Esophagus squamous epithelium (tissue), 5 donors: ENCODE measurements at regions not wholly inside any gene's neighbourhood (a gene's known extent, or its start where the extent isn't known, plus 50 kb on each side); places are given as distances from the start of the nearest gene placed in this dataset.

ENCODE experiments used
- DNase-seq: peaks from one replicate; lab custom pipeline; 2025; lab: John Stamatoyannopoulos, UW
- H3K27ac ChIP-seq, 4 donors: fragments of 200-600 bp; sonication (generic); one replicate each; pipeline ENCODE4 v1.5.1; 2016 to 2019; ENCODE audit warnings: mild to moderate bottlenecking in 1 of 4
- H3K27me3 ChIP-seq, 4 donors: fragments of 200-600 bp; sonication (generic); 1 replicate in 3 of 4; 2 replicates in 1 of 4; pipeline versions ENCODE4 v1.5.1 to v1.6.0; 2017 to 2021; ENCODE audit warnings: antibody characterized with exemption in 1 of 4
- H3K36me3 ChIP-seq, 3 donors: fragments of 200-600 bp; sonication (generic); one replicate each; pipeline ENCODE4 v1.5.1; 2016 to 2019
- H3K4me1 ChIP-seq, 3 donors: fragments of 200-600 bp; sonication (generic); one replicate each; pipeline ENCODE4 v1.5.1; 2017 to 2019
- H3K4me3 ChIP-seq, 4 donors: fragments of 200-600 bp; sonication (generic); 1 replicate in 3 of 4; 2 replicates in 1 of 4; pipeline ENCODE4 v1.5.1; 2016 to 2019; ENCODE audit warnings: mild to moderate bottlenecking in 2 of 4, moderate library complexity in 1 of 4
- H3K9me3 ChIP-seq, 3 donors: fragments of 200-600 bp; sonication (generic); one replicate each; pipeline ENCODE4 v1.5.1; 2016 to 2019
- CTCF ChIP-seq, 6 experiments: fragments of 450-650 bp in 4 of 6; fragments of 200-600 bp in 2 of 6; sonication (generic) in 2 of 6; IDR thresholded peaks; one replicate each; pipeline ENCODE4 v1.5.1; 2016 to 2019; ENCODE audit warnings: antibody characterized with exemption in 6 of 6, mild to moderate bottlenecking in 4 of 6, moderate library complexity in 4 of 6
- POLR2A ChIP-seq, 4 donors: fragments of 450-650 bp; IDR thresholded peaks; one replicate each; pipeline ENCODE4 v1.6.1; 2017; ENCODE audit warnings: antibody characterized with exemption in 4 of 4, mild to moderate bottlenecking in 4 of 4, moderate library complexity in 3 of 4
- WGBS, 2 donors: methylation state at CpG; one replicate each; pipeline ENCODE4 v1.1.5; 2018; 5-methylcytosine and 5-hydroxymethylcytosine counted together
- intact Hi-C: fragments of 100-400 bp; cut with DNase I; formaldehyde crosslinking; loops from one replicate; pipeline ENCODE4 v1.15.0; 2022
- donor health status: DM: yes; HTN: yes; CAD: no.

GRCh38 chr14:82067221-82067875, 533.7 kb upstream of the SEL1L start:
- 61 to 65% methylated on average over 11 of the region's 11 CpGs for WGBS, 2 donors
- DNase-seq = no peak

GRCh38 chr14:82070040-82070439, 536.4 kb upstream of the SEL1L start:
- Histone ChIP-seq H3K4me3 (no peak overlapping the region), H3K4me1 (no peaks in the 10 kb centered on the region), H3K9me3 (no peaks in the 10 kb centered on the region), H3K36me3 (no peaks in the 10 kb centered on the region), H3K27me3 (no peaks in the 10 kb centered on the region), H3K27ac (no peak overlapping the region)
- no peak for DNase-seq
- intact Hi-C loops = no loop called here
- WGBS, 2 donors = 44 to 58% methylated on average over 3 of the region's 3 CpGs
- TF ChIP-seq CTCF (IDR thresholded peaks at IDR 0.05) (no peak), POLR2A (IDR thresholded peaks at IDR 0.05) (no peak)

More at GRCh38 chr14:82067221-82067875, 533.7 kb upstream of the SEL1L start:
- Histone ChIP-seq H3K36me3 (no peaks in the 10 kb centered on the region), H3K4me1 (no peaks in the 10 kb centered on the region), H3K27ac (no peak overlapping the region), H3K9me3 (no peaks in the 10 kb centered on the region), H3K27me3 (no peaks in the 10 kb centered on the region), H3K4me3 (no peak overlapping the region)
- TF ChIP-seq POLR2A (IDR thresholded peaks at IDR 0.05) (no peak), CTCF (IDR thresholded peaks at IDR 0.05) (no peak)
- intact Hi-C loops = no loop called here

GRCh38 chr14:82070753-82071152, 537.1 kb upstream of the SEL1L start:
- WGBS, 2 donors = 33 to 62% methylated on average over 3 of the region's 3 CpGs
- Histone ChIP-seq H3K27ac (no peak overlapping the region), H3K9me3 (no peaks in the 10 kb centered on the region), H3K27me3 (no peaks in the 10 kb centered on the region), H3K36me3 (no peaks in the 10 kb centered on the region), H3K4me3 (no peak overlapping the region), H3K4me1 (no peaks in the 10 kb centered on the region)
- intact Hi-C loops = no loop called here
- DNase-seq = no peak
- TF ChIP-seq CTCF (IDR thresholded peaks at IDR 0.05) (no peak), POLR2A (IDR thresholded peaks at IDR 0.05) (no peak)

- Histone ChIP-seq H3K4me1 (no peaks in the 10 kb centered on the region), H3K27ac (no peak overlapping the region), H3K4me3 (no peak overlapping the region), H3K27me3 (no peaks in the 10 kb centered on the region), H3K36me3 (no peaks in the 10 kb centered on the region), H3K9me3 (no peaks in the 10 kb centered on the region)
- 54 to 58% methylated on average over 2 of the region's 2 CpGs for WGBS, 2 donors
- DNase-seq = no peak
- intact Hi-C loops = no loop called here
- no peak for TF ChIP-seq POLR2A (IDR thresholded peaks at IDR 0.05)
- no peak for TF ChIP-seq CTCF (IDR thresholded peaks at IDR 0.05)
Measured at GRCh38 chr14:82073547-82073946, 539.9 kb upstream of the SEL1L start.

- Histone ChIP-seq H3K36me3 (no peaks in the 10 kb centered on the region), H3K9me3 (no peaks in the 10 kb centered on the region)
Measured at GRCh38 chr14:82075566-82075965, 541.9 kb upstream of the SEL1L start.

More at GRCh38 chr14:82075566-82075965, 541.9 kb upstream of the SEL1L start:
- TF ChIP-seq POLR2A (IDR thresholded peaks at IDR 0.05) (no peak), CTCF (IDR thresholded peaks at IDR 0.05) (no peak)
- no peak for DNase-seq
- Histone ChIP-seq H3K27ac (no peak overlapping the region), H3K4me3 (no peak overlapping the region), H3K27me3 (no peaks in the 10 kb centered on the region), H3K4me1 (no peaks in the 10 kb centered on the region)
- intact Hi-C loops = no loop called here
- WGBS, 2 donors = 7 to 11% methylated on average over 3 of the region's 3 CpGs
